Astrocyte (in vitro differentiated cells and primary cell): ENCODE measurements at regions not wholly inside any gene's neighbourhood (a gene's known extent, or its start where the extent isn't known, plus 50 kb on each side); places are given as distances from the start of the nearest gene placed in this dataset.

Experiments
- DNase-seq: peaks from one replicate; pipeline ENCODE4 v3.0.0-alpha.2; 2010; ENCODE audit warnings: low read depth
- FAIRE-seq: peaks from 2 replicates; lab custom pipeline; 2011; peaks lifted over from hg19 to GRCh38; lab: Jason Lieb, UNC
- H2AFZ ChIP-seq: 2 replicates; pipeline ENCODE4 v1.6.0; 2012; ENCODE audit warnings: low read depth, low read length, inconsistent platforms
- H3K27ac ChIP-seq: 2 replicates; pipeline ENCODE4 v1.5.1; 2011; ENCODE audit warnings: low read depth, low read length, inconsistent platforms
- H3K27me3 ChIP-seq: 2 replicates; pipeline ENCODE4 v1.6.0; 2011; ENCODE audit warnings: low read length, inconsistent platforms; ENCODE audit not compliant: insufficient read depth
- H3K36me3 ChIP-seq: 2 replicates; pipeline ENCODE4 v1.5.1; 2011; ENCODE audit warnings: low read length, inconsistent platforms; ENCODE audit not compliant: insufficient read depth
- H3K4me1 ChIP-seq: 2 replicates; pipeline ENCODE4 v1.5.1; 2011; ENCODE audit warnings: low read length, inconsistent platforms; ENCODE audit not compliant: insufficient read depth
- H3K4me2 ChIP-seq: 2 replicates; pipeline ENCODE4 v1.6.0; 2012; ENCODE audit warnings: low read length, inconsistent platforms
- H3K4me3 ChIP-seq: 2 replicates; pipeline ENCODE4 v1.5.1; 2011; ENCODE audit warnings: low read depth, mild to moderate bottlenecking, low read length, inconsistent platforms; ENCODE audit not compliant: insufficient read depth
- H3K79me2 ChIP-seq: 2 replicates; pipeline ENCODE4 v1.6.0; 2012; ENCODE audit warnings: mild to moderate bottlenecking, low read length, inconsistent platforms; ENCODE audit not compliant: insufficient read depth
- H3K9ac ChIP-seq: 2 replicates; pipeline ENCODE4 v1.6.0; 2012; ENCODE audit warnings: mild to moderate bottlenecking, low read length, inconsistent platforms
- H3K9me3 ChIP-seq: 2 replicates; pipeline ENCODE4 v1.5.1; 2012; ENCODE audit warnings: low read depth, mild to moderate bottlenecking, low read length, inconsistent platforms; ENCODE audit not compliant: insufficient read depth
- H4K20me1 ChIP-seq: 2 replicates; pipeline ENCODE4 v1.6.0; 2012; ENCODE audit warnings: low read length, inconsistent platforms; ENCODE audit not compliant: insufficient read depth
- H3K27ac Mint-ChIP-seq: one replicate; pipeline ENCODE4 v1.8.0; 2021; ENCODE audit warnings: mild to moderate bottlenecking, mixed read lengths; ENCODE audit not compliant: unreplicated experiment
- H3K27me3 Mint-ChIP-seq: one replicate; pipeline ENCODE4 v1.8.0; 2021; ENCODE audit warnings: low read depth, mixed read lengths; ENCODE audit not compliant: unreplicated experiment
- H3K36me3 Mint-ChIP-seq: one replicate; pipeline ENCODE4 v1.8.0; 2021; ENCODE audit warnings: low read depth, mixed read lengths; ENCODE audit not compliant: unreplicated experiment
- H3K4me1 Mint-ChIP-seq: one replicate; pipeline ENCODE4 v1.8.0; 2021; ENCODE audit warnings: low read depth, mixed read lengths; ENCODE audit not compliant: unreplicated experiment
- H3K4me3 Mint-ChIP-seq: one replicate; pipeline ENCODE4 v1.8.0; 2021; ENCODE audit warnings: mild to moderate bottlenecking, moderate library complexity, mixed read lengths; ENCODE audit not compliant: unreplicated experiment
- H3K9me3 Mint-ChIP-seq: one replicate; pipeline ENCODE4 v1.8.0; 2021; ENCODE audit warnings: mild to moderate bottlenecking, mixed read lengths; ENCODE audit not compliant: unreplicated experiment
- CTCF ChIP-seq: IDR thresholded peaks from 2 replicates; pipeline ENCODE4 v1.5.1; 2011; ENCODE audit warnings: low read depth, mild to moderate bottlenecking, inconsistent platforms, low read length, moderate library complexity; ENCODE audit not compliant: insufficient read depth
- EZH2 ChIP-seq: IDR thresholded peaks from 2 replicates; pipeline ENCODE4 v1.6.1; 2012; ENCODE audit warnings: mild to moderate bottlenecking, low read length, inconsistent platforms; ENCODE audit not compliant: insufficient read depth

- H3K27me3 ChIP-seq = no peaks in the 10 kb centered on the region
- H3K9ac ChIP-seq = no peak overlapping the region
- H3K27ac Mint-ChIP-seq = no peak overlapping the region
- TF ChIP-seq CTCF (peak; percentile 83), EZH2 (no peak)
- no peak overlapping the region for H2AFZ ChIP-seq
- H3K9me3 ChIP-seq = no peaks in the 10 kb centered on the region
- H3K27me3 Mint-ChIP-seq = no peaks in the 10 kb centered on the region
- H3K4me1 ChIP-seq = peaks cover 5% of the 10 kb centered on the region
- no peak overlapping the region for H3K4me3 ChIP-seq
- H3K79me2 ChIP-seq = no peaks in the 10 kb centered on the region
- H3K4me2 ChIP-seq = no peak overlapping the region
- H3K9me3 Mint-ChIP-seq = no peaks in the 10 kb centered on the region
- H3K36me3 ChIP-seq = no peaks in the 10 kb centered on the region
- FAIRE-seq (peak; percentile 45), DNase-seq (no peak)
- no peak overlapping the region for H3K4me3 Mint-ChIP-seq
- no peaks in the 10 kb centered on the region for H3K36me3 Mint-ChIP-seq
- H3K4me1 Mint-ChIP-seq = peaks cover 18% of the 10 kb centered on the region
- no peaks in the 10 kb centered on the region for H4K20me1 ChIP-seq
- no peak overlapping the region for H3K27ac ChIP-seq
These were observed 1246.5 kb downstream of the UQCRFS1 start for GRCh38 chr19:27966390-27966816.

GRCh38 chr19:27964185-27964584 is 1248.8 kb downstream of the UQCRFS1 start:
- no peaks in the 10 kb centered on the region for H3K9me3 Mint-ChIP-seq
- H3K4me3 Mint-ChIP-seq = no peak overlapping the region
- no peak for TF ChIP-seq EZH2
- TF ChIP-seq CTCF = no peak
- no peaks in the 10 kb centered on the region for H3K79me2 ChIP-seq
- H3K4me1 ChIP-seq = no peaks in the 10 kb centered on the region
- H3K36me3 Mint-ChIP-seq = no peaks in the 10 kb centered on the region
- FAIRE-seq = no peak
- no peaks in the 10 kb centered on the region for H3K27me3 Mint-ChIP-seq
- DNase-seq = peak; percentile 29
- H3K27ac Mint-ChIP-seq = no peak overlapping the region
- H3K4me3 ChIP-seq = no peak overlapping the region
- H3K9me3 ChIP-seq = no peaks in the 10 kb centered on the region
- no peak overlapping the region for H3K4me2 ChIP-seq
- H3K9ac ChIP-seq = no peak overlapping the region
- no peak overlapping the region for H2AFZ ChIP-seq
- H3K27me3 ChIP-seq = no peaks in the 10 kb centered on the region
- peaks cover 11% of the 10 kb centered on the region for H3K4me1 Mint-ChIP-seq
- no peaks in the 10 kb centered on the region for H3K36me3 ChIP-seq
- no peak overlapping the region for H3K27ac ChIP-seq
- H4K20me1 ChIP-seq = no peaks in the 10 kb centered on the region

- no peak overlapping the region for H3K4me3 Mint-ChIP-seq
- Histone ChIP-seq H3K4me3 (no peak overlapping the region), H3K9me3 (no peaks in the 10 kb centered on the region), H3K27me3 (no peaks in the 10 kb centered on the region), H3K27ac (no peak overlapping the region), H3K79me2 (no peaks in the 10 kb centered on the region), H3K4me2 (peak overlapping the region; percentile 32), H3K9ac (no peak overlapping the region), H2AFZ (no peak overlapping the region), H3K4me1 (no peaks in the 10 kb centered on the region), H4K20me1 (no peaks in the 10 kb centered on the region), H3K36me3 (no peaks in the 10 kb centered on the region)
- H3K9me3 Mint-ChIP-seq = no peaks in the 10 kb centered on the region
- no peaks in the 10 kb centered on the region for H3K36me3 Mint-ChIP-seq
- peaks cover 8% of the 10 kb centered on the region for H3K4me1 Mint-ChIP-seq
- TF ChIP-seq EZH2 = no peak
- no peak for TF ChIP-seq CTCF
- H3K27ac Mint-ChIP-seq = no peak overlapping the region
- no peaks in the 10 kb centered on the region for H3K27me3 Mint-ChIP-seq
- FAIRE-seq = no peak
- DNase-seq = peak; percentile 77
These were observed 1250.7 kb downstream of the UQCRFS1 start for GRCh38 chr19:27962264-27962663.
